ENCODE measurements at regions not wholly inside any gene's neighbourhood (a gene's known extent, or its start where the extent isn't known, plus 50 kb on each side); places are given as distances from the start of the nearest gene placed in this dataset.
A peak's percentile ranks its signal among the peaks of the same experiment; 100 is the strongest.

DNA sequence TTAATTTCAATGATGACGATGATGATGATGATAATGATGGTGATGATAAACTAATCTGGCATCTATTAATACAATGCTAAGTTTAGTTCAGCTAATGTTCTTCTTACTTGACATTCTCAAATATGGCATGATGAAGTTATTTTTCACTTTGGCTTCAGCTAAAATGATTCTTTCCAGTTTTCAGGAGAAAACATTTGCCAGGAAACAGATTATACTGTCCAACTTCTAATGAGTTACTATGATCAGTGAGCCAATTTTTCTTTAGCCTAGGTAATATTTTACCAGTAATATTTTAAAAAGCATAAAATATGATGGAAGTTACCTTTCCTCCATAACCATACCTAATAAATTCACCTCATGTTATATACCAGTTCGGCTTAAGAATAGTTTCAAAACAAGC lies 245.7 kb upstream of the CSNK1A1L start:
- Histone ChIP-seq H3K36me3 (ENCODE audit: low read depth, low read length) (no peaks in the 10 kb centered on the region), H4K20me1 (ENCODE audit: low read length) (no peaks in the 10 kb centered on the region), H3K4me3 (ENCODE audit: low read length) (no peak overlapping the region), H3K9ac (ENCODE audit: low read length) (no peak overlapping the region), H3K4me1 (ENCODE audit: insufficient read depth, low read length) (no peaks in the 10 kb centered on the region), H3K27ac (ENCODE audit: low read length) (no peak overlapping the region), H3F3A (ENCODE audit: low read length, unreplicated experiment) (no peaks in the 10 kb centered on the region), H3K9me2 (replicated peaks; ENCODE audit: low read length) (no peaks in the 10 kb centered on the region), H3K9me3 (ENCODE audit: low read length) (no peaks in the 10 kb centered on the region), H3K79me2 (ENCODE audit: low read length) (no peaks in the 10 kb centered on the region), H3K27me3 (ENCODE audit: low read length) (no peaks in the 10 kb centered on the region), H3K4me2 (ENCODE audit: low read length) (no peak overlapping the region), H2AFZ (ENCODE audit: low read length) (no peak overlapping the region)
- TF ChIP-seq EZH2 (IDR thresholded peaks at IDR 0.05; ENCODE audit: low read length, unreplicated experiment) (no peak), EZH2phosphoT487 (IDR thresholded peaks at IDR 0.05; ENCODE audit: borderline replicate concordance, low read length) (no peak)
- TF ChIP-seq, protein P1, sequence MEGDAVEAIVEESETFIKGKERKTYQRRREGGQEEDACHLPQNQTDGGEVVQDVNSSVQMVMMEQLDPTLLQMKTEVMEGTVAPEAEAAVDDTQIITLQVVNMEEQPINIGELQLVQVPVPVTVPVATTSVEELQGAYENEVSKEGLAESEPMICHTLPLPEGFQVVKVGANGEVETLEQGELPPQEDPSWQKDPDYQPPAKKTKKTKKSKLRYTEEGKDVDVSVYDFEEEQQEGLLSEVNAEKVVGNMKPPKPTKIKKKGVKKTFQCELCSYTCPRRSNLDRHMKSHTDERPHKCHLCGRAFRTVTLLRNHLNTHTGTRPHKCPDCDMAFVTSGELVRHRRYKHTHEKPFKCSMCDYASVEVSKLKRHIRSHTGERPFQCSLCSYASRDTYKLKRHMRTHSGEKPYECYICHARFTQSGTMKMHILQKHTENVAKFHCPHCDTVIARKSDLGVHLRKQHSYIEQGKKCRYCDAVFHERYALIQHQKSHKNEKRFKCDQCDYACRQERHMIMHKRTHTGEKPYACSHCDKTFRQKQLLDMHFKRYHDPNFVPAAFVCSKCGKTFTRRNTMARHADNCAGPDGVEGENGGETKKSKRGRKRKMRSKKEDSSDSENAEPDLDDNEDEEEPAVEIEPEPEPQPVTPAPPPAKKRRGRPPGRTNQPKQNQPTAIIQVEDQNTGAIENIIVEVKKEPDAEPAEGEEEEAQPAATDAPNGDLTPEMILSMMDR (conservative IDR thresholded peaks at IDR 0.05; ENCODE audit: low read depth, low read length) = no peak
- no TSS peak for BruUV-seq (replicated peaks)
- ChIA-PET POLR2A (ENCODE audit: unreplicated experiment) (no interaction called here), CTCF (no interaction called here)
- no peak for ATAC-seq
- DNase-seq = no peak
- intact Hi-C loops (cut with micrococcal nuclease) = no loop called here

DNA sequence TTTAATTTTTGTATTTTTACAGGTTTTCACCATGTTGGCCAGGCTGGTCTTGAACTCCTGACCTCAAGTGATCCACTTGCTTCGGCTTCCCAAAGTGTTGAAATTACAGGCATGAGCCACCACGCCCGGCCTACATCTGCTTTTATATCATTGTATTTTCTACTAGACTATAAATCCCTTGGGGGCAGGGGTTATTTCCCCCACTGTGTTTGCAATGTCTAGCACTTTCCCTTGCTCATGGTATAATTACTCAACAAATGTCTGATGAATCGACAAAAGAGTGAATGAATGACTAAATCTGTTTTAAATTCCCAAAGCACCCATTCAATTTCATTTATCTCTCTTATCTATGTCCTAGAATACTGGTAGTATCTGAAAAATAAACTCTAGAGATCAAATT lies 244.5 kb upstream of the CSNK1A1L start:
- H3F3A ChIP-seq (ENCODE audit: low read length, unreplicated experiment) = no peaks in the 10 kb centered on the region
- H3K9me3 ChIP-seq (ENCODE audit: low read length) = no peaks in the 10 kb centered on the region
- H2AFZ ChIP-seq (ENCODE audit: low read length) = no peak overlapping the region
- intact Hi-C loops (cut with micrococcal nuclease) = loop anchor here (2.0 kb wide), 1 partner anchor 43 kb away; no protein-coding TSS in a partner anchor
- no peaks in the 10 kb centered on the region for H3K36me3 ChIP-seq (ENCODE audit: low read depth, low read length)
- H3K27ac ChIP-seq (ENCODE audit: low read length) = no peak overlapping the region
- CTCF ChIA-PET = no interaction called here
- H4K20me1 ChIP-seq (ENCODE audit: low read length) = no peaks in the 10 kb centered on the region
- ATAC-seq (no peak), DNase-seq (no peak)
- H3K79me2 ChIP-seq (ENCODE audit: low read length) = no peaks in the 10 kb centered on the region
- POLR2A ChIA-PET (ENCODE audit: unreplicated experiment) = no interaction called here
- H3K9me2 ChIP-seq (replicated peaks; ENCODE audit: low read length) = no peaks in the 10 kb centered on the region
- no TSS peak for BruUV-seq (replicated peaks)
- no peaks in the 10 kb centered on the region for H3K27me3 ChIP-seq (ENCODE audit: low read length)
- H3K4me2 ChIP-seq (ENCODE audit: low read length) = no peak overlapping the region
- no peaks in the 10 kb centered on the region for H3K4me1 ChIP-seq (ENCODE audit: insufficient read depth, low read length)
- no peak for TF ChIP-seq EZH2 (IDR thresholded peaks at IDR 0.05; ENCODE audit: low read length, unreplicated experiment)
- H3K4me3 ChIP-seq (ENCODE audit: low read length) = no peak overlapping the region
- H3K9ac ChIP-seq (ENCODE audit: low read length) = no peak overlapping the region

DNA sequence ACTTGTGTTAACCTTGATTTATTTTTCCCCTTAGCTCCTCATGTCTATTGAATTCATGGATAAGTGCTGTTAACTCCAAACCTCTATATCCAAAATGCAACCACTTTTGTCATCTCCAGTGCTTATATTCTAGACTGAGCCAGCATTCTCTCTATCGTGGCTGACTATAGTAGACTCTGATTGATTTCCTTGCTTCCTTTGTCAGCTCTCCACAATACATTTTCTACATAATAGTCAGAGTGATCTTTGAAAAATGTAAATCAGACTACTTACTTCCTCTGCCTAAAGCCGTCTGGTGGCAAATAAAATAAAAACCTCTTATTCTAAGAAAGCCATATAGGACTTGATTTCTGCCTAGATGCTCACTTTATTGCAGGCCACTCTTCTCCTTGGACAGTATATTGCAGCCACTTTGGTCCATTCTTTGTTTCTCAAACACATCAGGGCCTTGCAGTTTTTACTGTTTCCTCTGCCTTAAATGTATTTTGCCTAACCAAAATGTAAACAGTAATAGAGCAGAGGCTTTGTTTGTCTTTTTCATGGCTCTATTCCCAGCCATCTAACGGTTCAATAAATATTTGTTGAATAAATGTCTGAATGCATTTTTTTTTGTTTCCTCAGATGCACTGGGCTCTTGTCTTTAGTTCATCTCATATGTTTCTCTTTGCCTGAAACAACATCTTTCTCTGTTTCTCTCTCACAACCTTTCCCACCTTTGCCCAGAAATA lies 243.6 kb upstream of the CSNK1A1L start:
- Histone ChIP-seq H3K36me3 (ENCODE audit: low read depth, low read length) (no peaks in the 10 kb centered on the region), H3K4me2 (ENCODE audit: low read length) (no peak overlapping the region), H3F3A (ENCODE audit: low read length, unreplicated experiment) (no peaks in the 10 kb centered on the region), H3K4me1 (ENCODE audit: insufficient read depth, low read length) (no peaks in the 10 kb centered on the region), H3K4me3 (ENCODE audit: low read length) (no peak overlapping the region), H3K9me2 (replicated peaks; ENCODE audit: low read length) (no peaks in the 10 kb centered on the region), H4K20me1 (ENCODE audit: low read length) (no peaks in the 10 kb centered on the region), H3K27me3 (ENCODE audit: low read length) (no peaks in the 10 kb centered on the region), H3K27ac (ENCODE audit: low read length) (no peak overlapping the region), H3K79me2 (ENCODE audit: low read length) (no peaks in the 10 kb centered on the region), H3K9me3 (ENCODE audit: low read length) (no peaks in the 10 kb centered on the region), H3K9ac (ENCODE audit: low read length) (no peak overlapping the region), H2AFZ (ENCODE audit: low read length) (no peak overlapping the region)
- TF ChIP-seq, protein P1 (conservative IDR thresholded peaks at IDR 0.05; ENCODE audit: low read depth, low read length) = no peak
- TF ChIP-seq EZH2phosphoT487 (IDR thresholded peaks at IDR 0.05; ENCODE audit: borderline replicate concordance, low read length) (no peak), EZH2 (IDR thresholded peaks at IDR 0.05; ENCODE audit: low read length, unreplicated experiment) (no peak)
- intact Hi-C loops (cut with micrococcal nuclease) = loop anchor here (2.0 kb wide), 1 partner anchor 42 kb away; no protein-coding TSS in a partner anchor
- BruUV-seq (replicated peaks) = no TSS peak
- DNase-seq (no peak), ATAC-seq (peak; percentile 78)
- ChIA-PET POLR2A (ENCODE audit: unreplicated experiment) (no interaction called here), CTCF (no interaction called here)
